ENCODE measurements at regions not wholly inside any gene's neighbourhood (a gene's known extent, or its start where the extent isn't known, plus 50 kb on each side); places are given as distances from the start of the nearest gene placed in this dataset.

- TF ChIP-seq POLR2A (IDR thresholded peaks at IDR 0.05; ENCODE audit: low read depth) (no peak), EP300 (IDR thresholded peaks at IDR 0.05) (no peak), POLR2AphosphoS5 (IDR thresholded peaks at IDR 0.05) (no peak)
- TF ChIP-seq, protein P1, sequence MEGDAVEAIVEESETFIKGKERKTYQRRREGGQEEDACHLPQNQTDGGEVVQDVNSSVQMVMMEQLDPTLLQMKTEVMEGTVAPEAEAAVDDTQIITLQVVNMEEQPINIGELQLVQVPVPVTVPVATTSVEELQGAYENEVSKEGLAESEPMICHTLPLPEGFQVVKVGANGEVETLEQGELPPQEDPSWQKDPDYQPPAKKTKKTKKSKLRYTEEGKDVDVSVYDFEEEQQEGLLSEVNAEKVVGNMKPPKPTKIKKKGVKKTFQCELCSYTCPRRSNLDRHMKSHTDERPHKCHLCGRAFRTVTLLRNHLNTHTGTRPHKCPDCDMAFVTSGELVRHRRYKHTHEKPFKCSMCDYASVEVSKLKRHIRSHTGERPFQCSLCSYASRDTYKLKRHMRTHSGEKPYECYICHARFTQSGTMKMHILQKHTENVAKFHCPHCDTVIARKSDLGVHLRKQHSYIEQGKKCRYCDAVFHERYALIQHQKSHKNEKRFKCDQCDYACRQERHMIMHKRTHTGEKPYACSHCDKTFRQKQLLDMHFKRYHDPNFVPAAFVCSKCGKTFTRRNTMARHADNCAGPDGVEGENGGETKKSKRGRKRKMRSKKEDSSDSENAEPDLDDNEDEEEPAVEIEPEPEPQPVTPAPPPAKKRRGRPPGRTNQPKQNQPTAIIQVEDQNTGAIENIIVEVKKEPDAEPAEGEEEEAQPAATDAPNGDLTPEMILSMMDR (IDR thresholded peaks at IDR 0.05), result no peak
- Histone ChIP-seq H3K27ac (replicated peaks in 1 of 4) (no peak overlapping the region), H3K9me3 (peaks cover 0 to 14% (median 0%) of the 10 kb centered on the region in 4 donors), H3K36me3 (no peaks in the 10 kb centered on the region), H3K4me1 (no peaks in the 10 kb centered on the region), H3K27me3 (no peaks in the 10 kb centered on the region), H3K4me3 (no peak overlapping the region)
- intact Hi-C loops (cut with DNase I), result no loop called here
- no peak for DNase-seq (ENCODE audit: extremely low spot score)
- WGBS, result 86% methylated on average over 5 of the region's 5 CpGs
Observed at GRCh38 chr9:8155706-8156105, 356.1 kb upstream of the DMAC1 start.

- TF ChIP-seq EP300 (IDR thresholded peaks at IDR 0.05) (no peak), POLR2AphosphoS5 (IDR thresholded peaks at IDR 0.05) (no peak), POLR2A (IDR thresholded peaks at IDR 0.05; ENCODE audit: low read depth) (no peak)
- TF ChIP-seq, protein P1 (IDR thresholded peaks at IDR 0.05), result no peak
- intact Hi-C loops (cut with DNase I), result no loop called here
- Histone ChIP-seq H3K4me3 (no peak overlapping the region), H3K9me3 (no peaks in the 10 kb centered on the region), H3K36me3 (no peaks in the 10 kb centered on the region), H3K27ac (replicated peaks in 1 of 4) (no peak overlapping the region), H3K4me1 (no peaks in the 10 kb centered on the region), H3K27me3 (no peaks in the 10 kb centered on the region)
- WGBS, result 82% methylated on average over 3 of the region's 3 CpGs
- no peak for DNase-seq (ENCODE audit: extremely low spot score)
Observed at GRCh38 chr9:8143677-8144076, 344.1 kb upstream of the DMAC1 start.

DNA sequence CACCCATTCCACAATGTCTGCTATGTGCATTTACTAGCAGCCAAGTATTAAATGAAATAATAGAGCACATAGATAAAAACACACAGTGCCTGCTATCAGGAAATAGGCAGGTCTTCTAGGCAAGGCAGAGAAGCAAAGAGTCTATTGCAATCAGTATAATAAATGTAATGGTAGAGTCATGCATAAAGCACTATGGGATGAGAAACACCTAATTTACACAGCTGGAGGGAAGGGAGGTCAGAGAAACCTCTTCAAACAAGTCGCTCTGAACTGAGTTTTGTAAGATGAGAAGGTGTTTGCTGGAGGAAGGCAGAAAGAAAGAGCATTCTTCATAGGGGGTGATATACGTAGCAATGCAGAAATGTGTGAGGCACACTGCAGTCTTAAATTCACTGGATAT, 341.0 kb upstream of the DMAC1 start:
- H3K4me1 ChIP-seq, result no peaks in the 10 kb centered on the region
- TF ChIP-seq, protein P1 (IDR thresholded peaks at IDR 0.05), result no peak
- TF ChIP-seq POLR2A (IDR thresholded peaks at IDR 0.05; ENCODE audit: low read depth), result no peak
- no peak for TF ChIP-seq EP300 (IDR thresholded peaks at IDR 0.05)
- TF ChIP-seq POLR2AphosphoS5 (IDR thresholded peaks at IDR 0.05), result no peak
- H3K9me3 ChIP-seq, result no peaks in the 10 kb centered on the region
- no peak overlapping the region for H3K4me3 ChIP-seq
- H3K27ac ChIP-seq (replicated peaks in 1 of 4), result no peak overlapping the region
- H3K27me3 ChIP-seq, result no peaks in the 10 kb centered on the region
- no peaks in the 10 kb centered on the region for H3K36me3 ChIP-seq
- no peak for DNase-seq (ENCODE audit: extremely low spot score)
- WGBS, result 23% methylated on average over 2 of the region's 2 CpGs
- intact Hi-C loops (cut with DNase I), result no loop called here

GRCh38 chr9:8139756-8140155, 340.2 kb upstream of the DMAC1 start:
- Histone ChIP-seq H3K27ac (replicated peaks in 1 of 4) (no peak overlapping the region), H3K27me3 (no peaks in the 10 kb centered on the region), H3K4me3 (no peak overlapping the region), H3K36me3 (no peaks in the 10 kb centered on the region), H3K4me1 (no peaks in the 10 kb centered on the region), H3K9me3 (no peaks in the 10 kb centered on the region)
- TF ChIP-seq, protein P1 (IDR thresholded peaks at IDR 0.05), result no peak
- TF ChIP-seq POLR2A (IDR thresholded peaks at IDR 0.05; ENCODE audit: low read depth) (no peak), POLR2AphosphoS5 (IDR thresholded peaks at IDR 0.05) (no peak), EP300 (IDR thresholded peaks at IDR 0.05) (no peak)
- DNase-seq (ENCODE audit: extremely low spot score), result no peak
- intact Hi-C loops (cut with DNase I), result no loop called here
- WGBS, result 100% methylated on average over 1 of the region's 1 CpG

- no peak for TF ChIP-seq POLR2AphosphoS5 (IDR thresholded peaks at IDR 0.05)
- TF ChIP-seq, protein P1 (IDR thresholded peaks at IDR 0.05), result no peak
- no peak for TF ChIP-seq POLR2A (IDR thresholded peaks at IDR 0.05; ENCODE audit: low read depth)
- TF ChIP-seq EP300 (IDR thresholded peaks at IDR 0.05), result no peak
- Histone ChIP-seq H3K36me3 (no peaks in the 10 kb centered on the region), H3K9me3 (no peaks in the 10 kb centered on the region), H3K27me3 (no peaks in the 10 kb centered on the region), H3K4me1 (no peaks in the 10 kb centered on the region), H3K27ac (replicated peaks in 1 of 4) (no peak overlapping the region), H3K4me3 (no peak overlapping the region)
- intact Hi-C loops (cut with DNase I), result no loop called here
- WGBS, result 92% methylated on average over 1 of the region's 1 CpG
- no peak for DNase-seq (ENCODE audit: extremely low spot score)
Observed at GRCh38 chr9:8136477-8136876, 336.9 kb upstream of the DMAC1 start.
